ENCODE measurements at regions not wholly inside any gene's neighbourhood (a gene's known extent, or its start where the extent isn't known, plus 50 kb on each side); places are given as distances from the start of the nearest gene placed in this dataset.

DNA sequence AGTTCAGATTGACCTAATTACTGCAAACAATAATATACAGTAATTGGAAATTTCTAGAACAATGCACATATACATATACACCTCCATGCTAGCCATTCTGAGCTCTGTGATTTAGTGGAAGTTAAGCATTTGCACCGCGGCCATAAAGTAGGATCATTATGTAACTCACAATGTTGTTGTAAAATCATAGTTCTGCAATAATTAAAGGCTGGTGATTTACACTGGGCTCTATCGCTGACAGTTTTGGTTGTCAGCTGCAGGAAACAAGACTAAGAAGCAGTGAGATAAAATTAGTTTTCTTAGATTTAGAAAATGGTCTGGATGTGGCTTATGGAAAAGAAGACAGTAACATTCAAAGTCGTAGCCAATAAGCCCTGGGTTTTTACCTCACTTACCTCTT lies 776.3 kb downstream of the TMEM121 start:
- Histone ChIP-seq H3K27me3 (ENCODE audit: insufficient read depth in 3 of 3, low read length in 2 of 3) (no peaks in the 10 kb centered on the region), H3K9me3 (no peaks in the 10 kb centered on the region), H3K27ac (no peak overlapping the region), H3K36me3 (ENCODE audit: insufficient read depth in 1 of 2, low read depth in 1 of 2) (no peaks in the 10 kb centered on the region), H3K4me3 (no peak overlapping the region), H3K4me1 (no peaks in the 10 kb centered on the region)
- WGBS, 3 donors, result 28 to 63% (median 62%) methylated on average over 4 of the region's 4 CpGs
- ATAC-seq (no peak), DNase-seq (no peak)
- intact Hi-C loops (cut with DNase I), result no loop called here
- TF ChIP-seq, protein P1, sequence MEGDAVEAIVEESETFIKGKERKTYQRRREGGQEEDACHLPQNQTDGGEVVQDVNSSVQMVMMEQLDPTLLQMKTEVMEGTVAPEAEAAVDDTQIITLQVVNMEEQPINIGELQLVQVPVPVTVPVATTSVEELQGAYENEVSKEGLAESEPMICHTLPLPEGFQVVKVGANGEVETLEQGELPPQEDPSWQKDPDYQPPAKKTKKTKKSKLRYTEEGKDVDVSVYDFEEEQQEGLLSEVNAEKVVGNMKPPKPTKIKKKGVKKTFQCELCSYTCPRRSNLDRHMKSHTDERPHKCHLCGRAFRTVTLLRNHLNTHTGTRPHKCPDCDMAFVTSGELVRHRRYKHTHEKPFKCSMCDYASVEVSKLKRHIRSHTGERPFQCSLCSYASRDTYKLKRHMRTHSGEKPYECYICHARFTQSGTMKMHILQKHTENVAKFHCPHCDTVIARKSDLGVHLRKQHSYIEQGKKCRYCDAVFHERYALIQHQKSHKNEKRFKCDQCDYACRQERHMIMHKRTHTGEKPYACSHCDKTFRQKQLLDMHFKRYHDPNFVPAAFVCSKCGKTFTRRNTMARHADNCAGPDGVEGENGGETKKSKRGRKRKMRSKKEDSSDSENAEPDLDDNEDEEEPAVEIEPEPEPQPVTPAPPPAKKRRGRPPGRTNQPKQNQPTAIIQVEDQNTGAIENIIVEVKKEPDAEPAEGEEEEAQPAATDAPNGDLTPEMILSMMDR (IDR thresholded peaks at IDR 0.05), result no peak

DNA sequence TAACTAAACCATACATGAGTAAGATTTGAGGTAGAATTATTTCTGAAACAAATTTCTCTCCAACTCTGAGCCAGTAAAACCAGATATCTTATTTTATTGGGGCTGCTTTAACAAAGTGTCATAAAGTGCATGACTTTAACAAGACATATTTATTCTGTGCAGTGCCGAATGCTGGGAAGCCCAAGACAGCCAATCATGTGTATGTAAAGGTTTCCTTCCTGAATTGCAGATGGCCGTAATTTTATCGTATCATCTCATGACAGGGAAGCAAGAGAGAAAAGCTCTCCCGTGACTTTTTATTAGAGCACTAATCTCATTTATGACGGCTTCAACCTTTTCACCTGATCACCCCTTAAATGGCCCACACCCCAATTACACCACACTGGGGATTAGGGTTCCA lies 777.9 kb downstream of the TMEM121 start:
- ATAC-seq, result no peak

DNA sequence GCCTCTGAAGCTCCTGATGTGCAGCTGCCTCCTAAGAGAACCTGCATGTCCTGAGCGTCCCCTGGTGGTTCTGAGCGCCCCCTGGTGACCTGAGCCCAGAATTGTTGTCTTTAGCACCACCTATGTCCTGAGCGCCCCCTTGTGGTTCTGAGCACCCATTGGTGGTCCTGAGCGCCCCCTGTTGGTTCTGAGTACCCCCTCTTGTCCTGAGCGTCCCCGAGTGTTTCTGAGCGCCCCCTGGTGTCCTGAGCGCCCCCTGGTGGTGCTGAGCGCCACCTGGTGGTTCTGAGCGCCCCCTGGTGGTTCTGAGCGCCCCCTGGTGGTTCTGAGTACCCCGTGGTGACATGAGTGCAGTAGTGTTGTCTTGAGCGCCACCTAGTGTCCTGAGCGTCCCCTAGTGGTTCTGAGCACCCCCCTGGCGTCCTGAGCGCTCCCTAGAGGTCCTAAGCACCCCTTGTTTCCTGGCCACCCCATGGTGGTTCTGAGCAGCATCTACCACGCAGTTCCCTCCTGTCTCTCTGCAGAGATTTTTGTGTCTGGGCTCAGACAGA lies 782.5 kb downstream of the TMEM121 start:
- intact Hi-C loops (cut with DNase I), result no loop called here
- no peaks in the 10 kb centered on the region for H3K36me3 ChIP-seq (ENCODE audit: insufficient read depth in 1 of 2, low read depth in 1 of 2)
- H3K4me3 ChIP-seq, result no peak overlapping the region
- TF ChIP-seq, protein P1 (IDR thresholded peaks at IDR 0.05), result no peak
- 38 to 46% (median 44%) methylated on average over 15 to 17 of the region's 17 CpGs for WGBS, 3 donors
- DNase-seq (no peak), ATAC-seq (no peak)
- H3K27me3 ChIP-seq (ENCODE audit: insufficient read depth in 3 of 3, low read length in 2 of 3), result no peaks in the 10 kb centered on the region
- no peaks in the 10 kb centered on the region for H3K9me3 ChIP-seq
- H3K4me1 ChIP-seq, result no peaks in the 10 kb centered on the region
- no peak overlapping the region for H3K27ac ChIP-seq

More for the DNA sequence above, 777.9 kb downstream of the TMEM121 start:
- no peak overlapping the region for H3K27ac ChIP-seq
- no peaks in the 10 kb centered on the region for H3K27me3 ChIP-seq (ENCODE audit: insufficient read depth in 3 of 3, low read length in 2 of 3)
- no peaks in the 10 kb centered on the region for H3K4me1 ChIP-seq
- no peaks in the 10 kb centered on the region for H3K36me3 ChIP-seq (ENCODE audit: insufficient read depth in 1 of 2, low read depth in 1 of 2)
- intact Hi-C loops (cut with DNase I), result no loop called here
- no peak for DNase-seq
- 69 to 76% (median 74%) methylated on average over 5 of the region's 5 CpGs for WGBS, 3 donors
- H3K4me3 ChIP-seq, result no peak overlapping the region
- H3K9me3 ChIP-seq, result no peaks in the 10 kb centered on the region
- TF ChIP-seq, protein P1 (IDR thresholded peaks at IDR 0.05), result no peak

DNA sequence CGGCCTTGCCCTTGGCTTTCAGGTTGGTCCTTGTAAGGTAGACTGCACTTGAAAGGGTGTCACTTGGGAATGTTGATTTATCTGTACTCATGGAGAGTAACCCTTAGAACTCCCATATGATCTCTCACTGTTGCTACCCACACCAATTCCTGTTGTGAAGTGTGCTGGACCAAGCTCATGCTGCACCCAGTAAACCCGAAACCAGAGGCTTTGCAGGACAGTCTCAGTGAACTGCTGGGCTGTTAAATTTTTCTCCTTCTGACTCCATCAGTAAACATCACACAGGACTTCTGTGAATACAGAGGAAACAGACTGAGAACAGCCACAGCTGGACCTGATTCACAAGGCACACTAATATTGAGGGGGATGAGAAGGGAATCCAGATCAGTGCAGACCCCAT lies 783.0 kb downstream of the TMEM121 start:
- Histone ChIP-seq H3K27ac (no peak overlapping the region), H3K27me3 (ENCODE audit: insufficient read depth in 3 of 3, low read length in 2 of 3) (no peaks in the 10 kb centered on the region), H3K36me3 (ENCODE audit: insufficient read depth in 1 of 2, low read depth in 1 of 2) (no peaks in the 10 kb centered on the region), H3K4me3 (no peak overlapping the region), H3K4me1 (no peaks in the 10 kb centered on the region), H3K9me3 (no peaks in the 10 kb centered on the region)
- intact Hi-C loops (cut with DNase I), result no loop called here
- no peak for ATAC-seq
- 79 to 91% (median 84%) methylated on average over 2 of the region's 2 CpGs for WGBS, 3 donors
- TF ChIP-seq, protein P1 (IDR thresholded peaks at IDR 0.05), result no peak
- no peak for DNase-seq

DNA sequence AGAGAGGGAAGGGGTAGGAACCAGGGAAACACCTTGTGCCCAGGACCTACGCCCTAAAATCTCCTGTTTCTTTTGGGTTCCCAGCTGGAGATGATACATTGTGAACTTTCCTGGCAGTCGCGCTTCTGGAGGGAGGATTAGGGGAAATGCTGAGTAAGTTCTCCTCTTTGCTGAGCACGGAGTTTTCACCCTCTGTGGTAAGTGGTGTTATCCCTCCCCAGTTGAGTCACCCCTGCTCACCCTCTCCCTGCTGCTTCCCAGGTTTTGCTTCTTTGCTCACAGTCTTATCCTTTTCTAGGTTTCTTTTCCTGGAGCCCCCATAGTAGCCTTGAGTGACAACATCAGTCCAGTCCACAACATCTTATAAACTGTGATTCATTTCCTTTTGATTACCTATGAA lies 789.1 kb downstream of the TMEM121 start:
- intact Hi-C loops (cut with DNase I), result no loop called here

More for the DNA sequence above, 789.1 kb downstream of the TMEM121 start:
- H3K4me3 ChIP-seq, result no peak overlapping the region
- H3K9me3 ChIP-seq, result no peaks in the 10 kb centered on the region
- H3K36me3 ChIP-seq (ENCODE audit: insufficient read depth in 1 of 2, low read depth in 1 of 2), result no peaks in the 10 kb centered on the region
- no peaks in the 10 kb centered on the region for H3K4me1 ChIP-seq
- 37 to 50% (median 44%) methylated on average over 4 of the region's 4 CpGs for WGBS, 3 donors
- DNase-seq (no peak), ATAC-seq (no peak)
- H3K27ac ChIP-seq, result no peak overlapping the region
- H3K27me3 ChIP-seq (ENCODE audit: insufficient read depth in 3 of 3, low read length in 2 of 3), result no peaks in the 10 kb centered on the region
- TF ChIP-seq, protein P1 (IDR thresholded peaks at IDR 0.05), result no peak
